Astrocyte (in vitro differentiated cells and primary cell): ENCODE measurements at regions not wholly inside any gene's neighbourhood (a gene's known extent, or its start where the extent isn't known, plus 50 kb on each side); places are given as distances from the start of the nearest gene placed in this dataset.

ENCODE experiments used
- DNase-seq: peaks from one replicate; pipeline ENCODE4 v3.0.0-alpha.2; 2010; ENCODE audit warnings: low read depth
- FAIRE-seq: peaks from 2 replicates; lab custom pipeline; 2011; peaks lifted over from hg19 to GRCh38; lab: Jason Lieb, UNC
- H2AFZ ChIP-seq: 2 replicates; pipeline ENCODE4 v1.6.0; 2012; ENCODE audit warnings: low read depth, low read length, inconsistent platforms
- H3K27ac ChIP-seq: 2 replicates; pipeline ENCODE4 v1.5.1; 2011; ENCODE audit warnings: low read depth, low read length, inconsistent platforms
- H3K27me3 ChIP-seq: 2 replicates; pipeline ENCODE4 v1.6.0; 2011; ENCODE audit warnings: low read length, inconsistent platforms; ENCODE audit not compliant: insufficient read depth
- H3K36me3 ChIP-seq: 2 replicates; pipeline ENCODE4 v1.5.1; 2011; ENCODE audit warnings: low read length, inconsistent platforms; ENCODE audit not compliant: insufficient read depth
- H3K4me1 ChIP-seq: 2 replicates; pipeline ENCODE4 v1.5.1; 2011; ENCODE audit warnings: low read length, inconsistent platforms; ENCODE audit not compliant: insufficient read depth
- H3K4me2 ChIP-seq: 2 replicates; pipeline ENCODE4 v1.6.0; 2012; ENCODE audit warnings: low read length, inconsistent platforms
- H3K4me3 ChIP-seq: 2 replicates; pipeline ENCODE4 v1.5.1; 2011; ENCODE audit warnings: low read depth, mild to moderate bottlenecking, low read length, inconsistent platforms; ENCODE audit not compliant: insufficient read depth
- H3K79me2 ChIP-seq: 2 replicates; pipeline ENCODE4 v1.6.0; 2012; ENCODE audit warnings: mild to moderate bottlenecking, low read length, inconsistent platforms; ENCODE audit not compliant: insufficient read depth
- H3K9ac ChIP-seq: 2 replicates; pipeline ENCODE4 v1.6.0; 2012; ENCODE audit warnings: mild to moderate bottlenecking, low read length, inconsistent platforms
- H3K9me3 ChIP-seq: 2 replicates; pipeline ENCODE4 v1.5.1; 2012; ENCODE audit warnings: low read depth, mild to moderate bottlenecking, low read length, inconsistent platforms; ENCODE audit not compliant: insufficient read depth
- H4K20me1 ChIP-seq: 2 replicates; pipeline ENCODE4 v1.6.0; 2012; ENCODE audit warnings: low read length, inconsistent platforms; ENCODE audit not compliant: insufficient read depth
- H3K27ac Mint-ChIP-seq: one replicate; pipeline ENCODE4 v1.8.0; 2021; ENCODE audit warnings: mild to moderate bottlenecking, mixed read lengths; ENCODE audit not compliant: unreplicated experiment
- H3K27me3 Mint-ChIP-seq: one replicate; pipeline ENCODE4 v1.8.0; 2021; ENCODE audit warnings: low read depth, mixed read lengths; ENCODE audit not compliant: unreplicated experiment
- H3K36me3 Mint-ChIP-seq: one replicate; pipeline ENCODE4 v1.8.0; 2021; ENCODE audit warnings: low read depth, mixed read lengths; ENCODE audit not compliant: unreplicated experiment
- H3K4me1 Mint-ChIP-seq: one replicate; pipeline ENCODE4 v1.8.0; 2021; ENCODE audit warnings: low read depth, mixed read lengths; ENCODE audit not compliant: unreplicated experiment
- H3K4me3 Mint-ChIP-seq: one replicate; pipeline ENCODE4 v1.8.0; 2021; ENCODE audit warnings: mild to moderate bottlenecking, moderate library complexity, mixed read lengths; ENCODE audit not compliant: unreplicated experiment
- H3K9me3 Mint-ChIP-seq: one replicate; pipeline ENCODE4 v1.8.0; 2021; ENCODE audit warnings: mild to moderate bottlenecking, mixed read lengths; ENCODE audit not compliant: unreplicated experiment
- EZH2 ChIP-seq: IDR thresholded peaks from 2 replicates; pipeline ENCODE4 v1.6.1; 2012; ENCODE audit warnings: mild to moderate bottlenecking, low read length, inconsistent platforms; ENCODE audit not compliant: insufficient read depth
- TF ChIP-seq, protein P1 (sequence below): IDR thresholded peaks from 2 replicates; pipeline ENCODE4 v1.5.1; 2011; ENCODE audit warnings: low read depth, mild to moderate bottlenecking, inconsistent platforms, low read length, moderate library complexity; ENCODE audit not compliant: insufficient read depth

DNA sequence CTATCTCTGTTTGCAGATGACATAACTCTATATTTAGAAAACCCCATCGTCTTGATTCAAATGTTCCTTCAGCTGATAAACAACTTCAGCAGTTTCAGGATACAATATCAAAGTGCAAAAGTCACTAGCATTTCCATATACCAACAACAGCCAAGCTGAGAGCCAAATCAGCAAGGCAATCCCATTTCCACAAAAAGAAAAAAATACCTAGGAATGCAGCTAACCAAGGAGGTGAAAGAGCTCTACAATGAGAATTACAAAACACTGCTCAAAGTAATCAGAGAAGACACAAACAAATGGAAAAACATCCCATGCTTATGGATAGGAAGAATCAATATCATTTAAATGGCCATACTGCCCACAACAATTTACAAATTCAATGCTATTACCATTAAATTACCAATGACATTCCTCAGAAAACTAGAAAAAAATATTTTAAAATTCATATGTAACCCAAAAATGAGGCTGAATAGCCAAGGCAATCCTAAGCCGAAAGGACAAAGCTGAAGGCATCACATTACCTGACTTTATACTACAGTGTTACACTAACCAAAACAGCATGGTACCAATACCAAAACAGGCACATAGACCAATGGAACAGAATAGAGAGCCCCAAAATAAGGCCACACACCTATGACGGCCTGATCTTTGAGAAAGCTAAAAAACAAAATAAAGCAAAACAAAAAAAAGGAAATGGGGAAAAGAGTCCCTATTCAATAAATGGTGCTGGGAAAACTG, 901.7 kb downstream of the LRFN5 start:
- H3K27ac ChIP-seq, result no peak overlapping the region
- Mint-ChIP-seq H3K27ac (no peak overlapping the region), H3K36me3 (no peaks in the 10 kb centered on the region), H3K4me1 (no peaks in the 10 kb centered on the region), H3K9me3 (no peaks in the 10 kb centered on the region), H3K27me3 (no peaks in the 10 kb centered on the region), H3K4me3 (no peak overlapping the region)
- H3K9me3 ChIP-seq, result no peaks in the 10 kb centered on the region
- no peaks in the 10 kb centered on the region for H4K20me1 ChIP-seq
- no peak overlapping the region for H3K4me2 ChIP-seq
- DNase-seq, result no peak
- no peak for FAIRE-seq
- no peak overlapping the region for H2AFZ ChIP-seq
- H3K4me3 ChIP-seq, result no peak overlapping the region
- no peak for TF ChIP-seq EZH2
- TF ChIP-seq, protein P1, sequence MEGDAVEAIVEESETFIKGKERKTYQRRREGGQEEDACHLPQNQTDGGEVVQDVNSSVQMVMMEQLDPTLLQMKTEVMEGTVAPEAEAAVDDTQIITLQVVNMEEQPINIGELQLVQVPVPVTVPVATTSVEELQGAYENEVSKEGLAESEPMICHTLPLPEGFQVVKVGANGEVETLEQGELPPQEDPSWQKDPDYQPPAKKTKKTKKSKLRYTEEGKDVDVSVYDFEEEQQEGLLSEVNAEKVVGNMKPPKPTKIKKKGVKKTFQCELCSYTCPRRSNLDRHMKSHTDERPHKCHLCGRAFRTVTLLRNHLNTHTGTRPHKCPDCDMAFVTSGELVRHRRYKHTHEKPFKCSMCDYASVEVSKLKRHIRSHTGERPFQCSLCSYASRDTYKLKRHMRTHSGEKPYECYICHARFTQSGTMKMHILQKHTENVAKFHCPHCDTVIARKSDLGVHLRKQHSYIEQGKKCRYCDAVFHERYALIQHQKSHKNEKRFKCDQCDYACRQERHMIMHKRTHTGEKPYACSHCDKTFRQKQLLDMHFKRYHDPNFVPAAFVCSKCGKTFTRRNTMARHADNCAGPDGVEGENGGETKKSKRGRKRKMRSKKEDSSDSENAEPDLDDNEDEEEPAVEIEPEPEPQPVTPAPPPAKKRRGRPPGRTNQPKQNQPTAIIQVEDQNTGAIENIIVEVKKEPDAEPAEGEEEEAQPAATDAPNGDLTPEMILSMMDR, result no peak
- no peaks in the 10 kb centered on the region for H3K79me2 ChIP-seq
- H3K27me3 ChIP-seq, result no peaks in the 10 kb centered on the region
- no peaks in the 10 kb centered on the region for H3K4me1 ChIP-seq
- H3K9ac ChIP-seq, result no peak overlapping the region
- H3K36me3 ChIP-seq, result no peaks in the 10 kb centered on the region

DNA sequence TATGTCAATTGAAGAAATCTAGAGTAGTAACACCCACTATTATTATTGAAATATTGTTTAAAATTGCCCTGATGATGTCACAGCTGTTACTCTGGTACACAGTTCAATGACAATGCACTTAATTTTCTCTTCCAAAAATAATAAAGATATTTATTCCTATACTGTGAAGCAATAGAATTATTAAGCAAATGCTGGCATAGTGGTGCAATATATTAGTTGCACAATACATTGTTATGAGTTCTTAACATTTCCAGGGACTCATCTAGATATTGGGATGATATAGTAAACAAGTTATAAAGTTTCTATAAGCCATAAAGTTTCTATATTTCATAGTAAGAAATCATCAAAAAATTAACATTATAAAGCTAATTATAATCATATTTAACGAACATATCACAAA, 897.8 kb downstream of the LRFN5 start:
- H3K9ac ChIP-seq, result no peak overlapping the region
- H2AFZ ChIP-seq, result no peak overlapping the region
- H4K20me1 ChIP-seq, result no peaks in the 10 kb centered on the region
- no peak overlapping the region for H3K27ac ChIP-seq
- H3K4me3 Mint-ChIP-seq, result no peak overlapping the region
- H3K79me2 ChIP-seq, result no peaks in the 10 kb centered on the region
- FAIRE-seq, result no peak
- H3K4me1 Mint-ChIP-seq, result no peaks in the 10 kb centered on the region
- no peaks in the 10 kb centered on the region for H3K9me3 Mint-ChIP-seq
- H3K27me3 ChIP-seq, result no peaks in the 10 kb centered on the region
- TF ChIP-seq, protein P1, result no peak
- no peak for TF ChIP-seq EZH2
- no peaks in the 10 kb centered on the region for H3K36me3 Mint-ChIP-seq
- H3K4me3 ChIP-seq, result no peak overlapping the region
- no peak overlapping the region for H3K4me2 ChIP-seq
- no peaks in the 10 kb centered on the region for H3K27me3 Mint-ChIP-seq
- H3K27ac Mint-ChIP-seq, result no peak overlapping the region
- no peak for DNase-seq
- H3K4me1 ChIP-seq, result no peaks in the 10 kb centered on the region
- H3K9me3 ChIP-seq, result no peaks in the 10 kb centered on the region
- no peaks in the 10 kb centered on the region for H3K36me3 ChIP-seq

DNA sequence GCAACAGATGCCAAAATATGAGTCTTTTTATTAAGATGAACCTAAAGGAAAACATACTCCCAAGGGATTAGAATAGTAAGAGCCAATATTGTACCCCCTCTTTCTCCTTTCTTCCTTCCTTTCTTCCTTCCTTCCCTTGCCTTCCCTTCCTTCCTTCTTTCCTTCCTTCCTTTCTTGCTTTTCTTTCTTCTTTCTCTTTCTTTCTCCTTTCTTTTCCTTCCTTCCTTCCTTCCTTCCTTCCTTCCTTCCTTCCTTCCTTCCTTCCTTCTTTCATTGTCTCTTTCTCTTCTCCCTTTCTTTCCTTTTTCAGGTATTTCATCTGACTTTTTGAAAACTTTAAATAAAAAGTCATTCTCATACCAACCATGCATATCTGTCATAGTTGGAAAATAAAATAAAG, 892.5 kb downstream of the LRFN5 start:
- H3K27ac ChIP-seq, result no peak overlapping the region
- H3K27me3 Mint-ChIP-seq, result no peaks in the 10 kb centered on the region
- no peaks in the 10 kb centered on the region for H3K27me3 ChIP-seq
- H3K4me3 Mint-ChIP-seq, result no peak overlapping the region
- H4K20me1 ChIP-seq, result no peaks in the 10 kb centered on the region
- no peaks in the 10 kb centered on the region for H3K4me1 Mint-ChIP-seq
- no peaks in the 10 kb centered on the region for H3K4me1 ChIP-seq
- H3K79me2 ChIP-seq, result no peaks in the 10 kb centered on the region
- H3K4me2 ChIP-seq, result no peak overlapping the region
- H3K36me3 ChIP-seq, result no peaks in the 10 kb centered on the region
- no peaks in the 10 kb centered on the region for H3K36me3 Mint-ChIP-seq
- DNase-seq (no peak), FAIRE-seq (no peak)
- no peak overlapping the region for H3K9ac ChIP-seq
- no peaks in the 10 kb centered on the region for H3K9me3 ChIP-seq
- H3K9me3 Mint-ChIP-seq, result no peaks in the 10 kb centered on the region
- H3K4me3 ChIP-seq, result no peak overlapping the region
- no peak overlapping the region for H3K27ac Mint-ChIP-seq
- no peak overlapping the region for H2AFZ ChIP-seq
- TF ChIP-seq, protein P1, result no peak
- TF ChIP-seq EZH2, result no peak
